Urothelium cell line (cell line): ENCODE measurements at regions not wholly inside any gene's neighbourhood (a gene's known extent, or its start where the extent isn't known, plus 50 kb on each side); places are given as distances from the start of the nearest gene placed in this dataset.
"Not testable (repeated sequence)": the region's sequence is repeated elsewhere in the genome, so short reads cannot be mapped to it uniquely, and the experiment has no call there.

Experiments used
- DNase-seq: peaks from one replicate; pipeline ENCODE4 v3.0.0; 2011; ENCODE audit warnings: low spot score, mixed read lengths
- FAIRE-seq: peaks from 2 replicates; lab custom pipeline; 2011; peaks lifted over from hg19 to GRCh38; lab: Jason Lieb, UNC

DNA sequence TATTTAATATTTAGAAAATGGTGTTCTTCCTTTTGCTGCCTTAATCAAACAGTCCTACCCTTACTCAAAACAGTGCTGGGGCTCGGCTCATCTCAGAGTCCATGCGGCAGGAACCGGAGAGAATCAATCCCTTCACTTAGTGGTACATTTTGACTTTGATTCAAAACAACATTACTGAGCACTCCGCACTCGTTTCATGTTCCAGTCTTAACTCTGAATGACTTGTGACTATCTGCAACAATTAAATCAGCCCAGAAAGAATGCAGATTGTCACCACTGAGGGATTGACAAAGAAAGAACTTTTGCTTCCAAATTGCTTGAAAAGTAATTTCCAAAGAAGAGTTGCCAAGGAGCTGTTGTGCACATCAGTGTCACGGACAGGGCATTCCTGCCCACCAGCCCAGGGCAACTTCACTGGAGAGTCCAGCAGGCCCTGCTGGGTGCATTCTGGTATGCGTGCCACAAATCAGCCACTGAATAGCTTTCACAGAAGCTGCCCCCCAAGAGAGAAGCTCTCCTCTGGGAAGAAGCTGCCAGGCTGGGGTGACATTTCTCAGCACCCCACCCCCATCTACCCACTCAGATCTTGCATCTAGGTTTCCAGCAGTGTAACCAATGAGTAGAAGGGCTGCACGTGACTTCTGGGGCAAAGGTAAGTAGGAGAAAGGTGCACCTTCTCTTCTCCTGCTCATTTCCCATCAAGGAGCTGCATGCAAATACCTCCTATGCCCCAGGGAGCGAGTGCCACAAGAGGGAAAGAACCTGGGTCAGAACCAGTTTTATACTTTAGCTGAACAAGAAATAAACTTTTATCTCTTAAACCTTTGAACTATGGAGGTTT, 84.6 kb upstream of the ATP8B1 start:
- DNase-seq (no peak), FAIRE-seq (no peak)

GRCh38 chr18:57885931-57886330, 82.8 kb upstream of the ATP8B1 start:
- FAIRE-seq, result no peak
- DNase-seq, result no peak

- no peak for FAIRE-seq
- no peak for DNase-seq
These were observed 79.3 kb upstream of the ATP8B1 start for GRCh38 chr18:57882465-57882864.

- FAIRE-seq (no peak), DNase-seq (peak; percentile 62)
These were observed 78.8 kb upstream of the ATP8B1 start for GRCh38 chr18:57881818-57882413.

GRCh38 chr18:57879924-57880323, 76.8 kb upstream of the ATP8B1 start:
- FAIRE-seq, DNase-seq: not testable (repeated sequence)

GRCh38 chr18:57869221-57869620, 66.1 kb upstream of the ATP8B1 start:
- FAIRE-seq (no peak), DNase-seq (no peak)

GRCh38 chr18:57866355-57866754, 63.2 kb upstream of the ATP8B1 start:
- FAIRE-seq, result no peak
- DNase-seq, result no peak

GRCh38 chr18:57864615-57865121, 61.6 kb upstream of the ATP8B1 start:
- no peak for FAIRE-seq
- no peak for DNase-seq

DNA sequence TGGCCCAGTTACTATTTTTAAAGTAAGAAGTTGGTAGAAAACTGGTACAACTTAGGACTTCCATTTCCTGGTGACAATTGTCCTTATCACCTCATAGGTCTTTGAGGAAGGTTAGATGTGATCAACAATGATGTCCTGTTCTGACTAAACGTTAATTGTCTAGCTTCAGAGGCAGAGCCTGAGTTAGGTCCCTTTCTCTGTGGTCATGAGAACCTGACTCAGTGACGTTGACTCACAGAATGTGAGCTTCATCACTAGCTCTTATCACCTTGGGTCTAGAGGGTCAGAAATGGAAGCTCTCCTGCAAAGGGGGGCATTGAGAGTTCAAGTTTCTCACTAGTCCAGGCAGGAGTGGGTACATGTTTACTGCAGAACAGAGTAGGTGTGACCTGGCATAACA, 60.6 kb upstream of the ATP8B1 start:
- DNase-seq, result no peak

DNA sequence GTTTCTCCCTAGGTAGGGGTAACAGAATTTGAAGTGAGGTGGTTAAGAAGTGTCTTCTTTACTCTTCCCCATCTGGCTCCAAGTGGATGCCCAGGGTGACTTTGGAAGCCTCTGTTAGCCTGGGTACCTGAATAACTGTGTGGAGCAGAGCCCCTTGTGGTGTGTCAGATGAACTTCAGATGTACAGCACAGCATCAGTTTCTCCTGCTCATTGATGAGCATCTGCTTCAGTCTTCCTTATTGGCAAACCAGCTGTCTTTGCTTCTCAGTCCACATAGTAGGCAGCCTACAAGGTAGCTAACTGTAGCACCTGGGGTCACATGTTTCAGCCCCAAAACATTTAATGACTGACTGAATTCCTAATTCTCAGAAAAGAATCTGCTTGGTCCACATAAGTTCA, 56.2 kb upstream of the ATP8B1 start:
- DNase-seq, result no peak

More for the DNA sequence above, 60.6 kb upstream of the ATP8B1 start:
- FAIRE-seq, result no peak

GRCh38 chr18:57856557-57857280, 53.6 kb upstream of the ATP8B1 start:
- DNase-seq (no peak), FAIRE-seq (no peak)

More for the DNA sequence above, 56.2 kb upstream of the ATP8B1 start:
- FAIRE-seq, result no peak

- no peak for FAIRE-seq
- DNase-seq, result no peak
These were observed 53.0 kb upstream of the ATP8B1 start for GRCh38 chr18:57856128-57856527.

GRCh38 chr18:57855551-57855950, 52.4 kb upstream of the ATP8B1 start:
- FAIRE-seq (no peak), DNase-seq (no peak)

DNA sequence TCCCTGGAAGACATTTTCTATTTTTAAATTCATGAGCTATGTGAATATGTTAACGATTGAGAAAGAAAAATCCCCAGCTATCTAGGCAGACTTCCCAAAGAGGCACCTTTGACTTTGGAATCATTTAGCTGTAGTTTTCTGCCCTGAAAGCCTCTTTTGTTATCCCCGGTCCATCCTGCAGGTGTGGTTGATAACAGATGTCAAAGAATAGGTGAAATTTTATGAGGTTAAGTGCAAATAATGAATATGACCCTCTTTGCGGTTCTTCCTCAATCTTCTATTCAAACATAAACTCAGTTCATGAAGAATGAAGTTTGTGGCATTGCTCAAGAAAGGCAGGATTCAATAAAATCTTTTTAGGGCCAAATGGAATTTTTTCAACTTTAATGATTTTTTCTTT, 51.6 kb upstream of the ATP8B1 start:
- DNase-seq, result peak; percentile 13
- FAIRE-seq, result no peak

- FAIRE-seq (no peak), DNase-seq (no peak)
These were observed 50.7 kb upstream of the ATP8B1 start for GRCh38 chr18:57853864-57854263.

DNA sequence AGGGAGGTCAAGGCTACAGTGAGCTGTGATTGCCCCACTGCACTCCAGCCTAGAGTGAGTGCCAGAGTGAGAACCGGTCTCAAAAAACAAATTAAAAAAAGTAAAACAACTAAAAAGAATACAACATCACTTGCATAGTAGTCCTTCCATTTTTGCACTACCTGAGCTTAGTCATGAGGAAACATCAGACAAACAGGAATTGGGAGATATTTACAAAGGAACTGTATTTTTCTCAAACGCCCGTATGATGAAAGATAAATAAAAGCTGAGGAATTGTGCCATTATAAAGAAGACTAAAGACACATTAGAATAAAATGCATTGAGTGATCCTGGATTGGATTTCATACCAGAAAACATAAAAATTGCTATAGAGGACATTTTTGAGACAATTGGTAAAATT, 50.0 kb upstream of the ATP8B1 start:
- DNase-seq (no peak), FAIRE-seq (no peak)
